GM23338 (cell line): ENCODE measurements at regions not wholly inside any gene's neighbourhood (a gene's known extent, or its start where the extent isn't known, plus 50 kb on each side); places are given as distances from the start of the nearest gene placed in this dataset.
A peak's percentile ranks its signal among the peaks of the same experiment; 100 is the strongest.

Experiments
- CREB1 ChIP-seq: fragments of 250-450 bp; sonication (Bioruptor Pico); IDR thresholded peaks from 2 replicates; pipeline ENCODE4 v1.5.0; 2020; ENCODE audit warnings: low read depth, mild to moderate bottlenecking, moderate library complexity
- EZH2 ChIP-seq: fragments of 200-600 bp; sonication (generic); IDR thresholded peaks from one replicate; pipeline ENCODE4 v1.8.0; 2017; ENCODE audit warnings: antibody characterized with exemption, mild to moderate bottlenecking, low read depth; ENCODE audit not compliant: unreplicated experiment
- EZH2phosphoT487 ChIP-seq: fragments of 200-600 bp; sonication (generic); IDR thresholded peaks from one replicate; pipeline ENCODE4 v1.8.1; 2018; ENCODE audit warnings: antibody characterized with exemption; ENCODE audit not compliant: unreplicated experiment
- JUNB ChIP-seq: IDR thresholded peaks from one replicate; pipeline ENCODE4 v1.6.1; 2016; ENCODE audit warnings: antibody characterized with exemption; ENCODE audit not compliant: unreplicated experiment
- NANOG ChIP-seq: IDR thresholded peaks from 2 replicates; pipeline ENCODE4 v1.6.1; 2016; ENCODE audit warnings: antibody characterized with exemption, borderline replicate concordance
- POLR2AphosphoS5 ChIP-seq: IDR thresholded peaks from 2 replicates; pipeline ENCODE4 v1.6.1; 2016; ENCODE audit warnings: antibody characterized with exemption, low read depth
- STAT1 ChIP-seq: IDR thresholded peaks from one replicate; pipeline ENCODE4 v1.6.1; 2016; ENCODE audit warnings: antibody characterized with exemption; ENCODE audit not compliant: unreplicated experiment
- TF ChIP-seq, protein P1 (sequence below), 2 experiments: fragments of 200-600 bp in 1 of 2; sonication (generic) in 1 of 2; conservative IDR thresholded peaks; 2 replicates each; pipeline versions ENCODE4 v1.5.1 to v1.6.1; 2016 to 2017; ENCODE audit warnings: antibody characterized with exemption in 2 of 2, low read depth in 2 of 2, mild to moderate bottlenecking in 2 of 2, moderate library complexity in 1 of 2
- TF ChIP-seq, protein P2 (sequence below): IDR thresholded peaks from one replicate; pipeline ENCODE4 v1.6.1; 2018; ENCODE audit warnings: antibody characterized with exemption; ENCODE audit not compliant: unreplicated experiment
- TF ChIP-seq, protein P3 (sequence below): IDR thresholded peaks from 2 replicates; pipeline ENCODE4 v1.6.1; 2016; ENCODE audit warnings: antibody characterized with exemption

DNA sequence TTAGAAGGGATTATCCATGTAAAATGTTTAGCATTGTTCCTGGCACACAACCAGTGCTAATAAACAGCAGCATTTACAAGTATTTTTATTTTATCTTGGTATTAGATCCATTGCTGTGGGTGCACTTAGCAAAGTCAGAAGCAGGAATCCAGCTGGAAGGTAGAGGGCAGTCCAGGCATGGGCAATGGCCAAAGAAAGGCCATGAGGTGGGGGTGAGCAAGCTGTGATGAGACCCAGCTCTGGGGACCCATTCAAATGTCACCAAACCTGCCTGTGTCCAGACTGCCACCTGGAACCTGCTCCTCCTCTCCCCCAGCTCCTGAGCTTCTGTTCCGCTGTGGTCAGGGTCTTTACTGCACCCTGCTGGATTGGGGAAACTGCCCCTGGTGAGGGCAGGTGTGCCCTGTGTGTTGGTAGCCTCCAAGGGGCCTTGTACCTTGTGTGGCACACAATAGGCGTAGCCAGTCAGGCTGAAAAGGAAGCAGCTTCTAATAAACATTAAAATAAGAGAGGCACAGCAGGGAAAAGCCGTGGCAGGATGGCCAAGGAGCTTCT is 118.0 kb upstream of the CRHR1 start:
- TF ChIP-seq, protein P1, sequence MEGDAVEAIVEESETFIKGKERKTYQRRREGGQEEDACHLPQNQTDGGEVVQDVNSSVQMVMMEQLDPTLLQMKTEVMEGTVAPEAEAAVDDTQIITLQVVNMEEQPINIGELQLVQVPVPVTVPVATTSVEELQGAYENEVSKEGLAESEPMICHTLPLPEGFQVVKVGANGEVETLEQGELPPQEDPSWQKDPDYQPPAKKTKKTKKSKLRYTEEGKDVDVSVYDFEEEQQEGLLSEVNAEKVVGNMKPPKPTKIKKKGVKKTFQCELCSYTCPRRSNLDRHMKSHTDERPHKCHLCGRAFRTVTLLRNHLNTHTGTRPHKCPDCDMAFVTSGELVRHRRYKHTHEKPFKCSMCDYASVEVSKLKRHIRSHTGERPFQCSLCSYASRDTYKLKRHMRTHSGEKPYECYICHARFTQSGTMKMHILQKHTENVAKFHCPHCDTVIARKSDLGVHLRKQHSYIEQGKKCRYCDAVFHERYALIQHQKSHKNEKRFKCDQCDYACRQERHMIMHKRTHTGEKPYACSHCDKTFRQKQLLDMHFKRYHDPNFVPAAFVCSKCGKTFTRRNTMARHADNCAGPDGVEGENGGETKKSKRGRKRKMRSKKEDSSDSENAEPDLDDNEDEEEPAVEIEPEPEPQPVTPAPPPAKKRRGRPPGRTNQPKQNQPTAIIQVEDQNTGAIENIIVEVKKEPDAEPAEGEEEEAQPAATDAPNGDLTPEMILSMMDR (conservative IDR thresholded peaks at IDR 0.05; ENCODE audit: low read depth in 2 of 2): peak; percentile 49 to 67
- TF ChIP-seq, protein P2, sequence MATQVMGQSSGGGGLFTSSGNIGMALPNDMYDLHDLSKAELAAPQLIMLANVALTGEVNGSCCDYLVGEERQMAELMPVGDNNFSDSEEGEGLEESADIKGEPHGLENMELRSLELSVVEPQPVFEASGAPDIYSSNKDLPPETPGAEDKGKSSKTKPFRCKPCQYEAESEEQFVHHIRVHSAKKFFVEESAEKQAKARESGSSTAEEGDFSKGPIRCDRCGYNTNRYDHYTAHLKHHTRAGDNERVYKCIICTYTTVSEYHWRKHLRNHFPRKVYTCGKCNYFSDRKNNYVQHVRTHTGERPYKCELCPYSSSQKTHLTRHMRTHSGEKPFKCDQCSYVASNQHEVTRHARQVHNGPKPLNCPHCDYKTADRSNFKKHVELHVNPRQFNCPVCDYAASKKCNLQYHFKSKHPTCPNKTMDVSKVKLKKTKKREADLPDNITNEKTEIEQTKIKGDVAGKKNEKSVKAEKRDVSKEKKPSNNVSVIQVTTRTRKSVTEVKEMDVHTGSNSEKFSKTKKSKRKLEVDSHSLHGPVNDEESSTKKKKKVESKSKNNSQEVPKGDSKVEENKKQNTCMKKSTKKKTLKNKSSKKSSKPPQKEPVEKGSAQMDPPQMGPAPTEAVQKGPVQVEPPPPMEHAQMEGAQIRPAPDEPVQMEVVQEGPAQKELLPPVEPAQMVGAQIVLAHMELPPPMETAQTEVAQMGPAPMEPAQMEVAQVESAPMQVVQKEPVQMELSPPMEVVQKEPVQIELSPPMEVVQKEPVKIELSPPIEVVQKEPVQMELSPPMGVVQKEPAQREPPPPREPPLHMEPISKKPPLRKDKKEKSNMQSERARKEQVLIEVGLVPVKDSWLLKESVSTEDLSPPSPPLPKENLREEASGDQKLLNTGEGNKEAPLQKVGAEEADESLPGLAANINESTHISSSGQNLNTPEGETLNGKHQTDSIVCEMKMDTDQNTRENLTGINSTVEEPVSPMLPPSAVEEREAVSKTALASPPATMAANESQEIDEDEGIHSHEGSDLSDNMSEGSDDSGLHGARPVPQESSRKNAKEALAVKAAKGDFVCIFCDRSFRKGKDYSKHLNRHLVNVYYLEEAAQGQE: no peak
- TF ChIP-seq, protein P3, sequence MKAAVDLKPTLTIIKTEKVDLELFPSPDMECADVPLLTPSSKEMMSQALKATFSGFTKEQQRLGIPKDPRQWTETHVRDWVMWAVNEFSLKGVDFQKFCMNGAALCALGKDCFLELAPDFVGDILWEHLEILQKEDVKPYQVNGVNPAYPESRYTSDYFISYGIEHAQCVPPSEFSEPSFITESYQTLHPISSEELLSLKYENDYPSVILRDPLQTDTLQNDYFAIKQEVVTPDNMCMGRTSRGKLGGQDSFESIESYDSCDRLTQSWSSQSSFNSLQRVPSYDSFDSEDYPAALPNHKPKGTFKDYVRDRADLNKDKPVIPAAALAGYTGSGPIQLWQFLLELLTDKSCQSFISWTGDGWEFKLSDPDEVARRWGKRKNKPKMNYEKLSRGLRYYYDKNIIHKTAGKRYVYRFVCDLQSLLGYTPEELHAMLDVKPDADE: no peak
- no peak for TF ChIP-seq EZH2phosphoT487
- TF ChIP-seq POLR2AphosphoS5: no peak
- no peak for TF ChIP-seq EZH2
- no peak for TF ChIP-seq NANOG
- TF ChIP-seq STAT1: no peak
- TF ChIP-seq JUNB: no peak
- TF ChIP-seq CREB1 (CRISPR knock-in tag): no peak
